ENCODE measurements at regions not wholly inside any gene's neighbourhood (a gene's known extent, or its start where the extent isn't known, plus 50 kb on each side); places are given as distances from the start of the nearest gene placed in this dataset.

DNA sequence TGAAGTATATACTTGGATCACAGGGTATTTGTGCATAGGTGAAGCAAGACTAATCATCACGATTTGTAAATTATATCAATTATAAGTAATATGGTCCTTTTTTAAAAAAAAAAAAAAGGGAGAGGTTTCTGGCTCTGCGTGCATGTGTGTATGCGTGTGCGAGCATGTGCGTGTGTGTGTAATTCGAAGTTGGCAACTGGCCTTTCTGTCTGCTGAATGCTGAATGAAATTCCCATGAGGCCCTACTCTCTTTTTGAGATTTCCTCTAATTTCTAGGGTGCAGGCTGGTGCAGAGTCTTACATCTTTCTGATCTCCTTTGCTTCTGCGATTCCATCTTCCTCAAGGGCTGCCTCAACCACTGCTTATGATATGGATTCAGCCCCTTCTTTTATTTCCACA is 212.2 kb downstream of the URB2 start:
- TF ChIP-seq, protein P1, sequence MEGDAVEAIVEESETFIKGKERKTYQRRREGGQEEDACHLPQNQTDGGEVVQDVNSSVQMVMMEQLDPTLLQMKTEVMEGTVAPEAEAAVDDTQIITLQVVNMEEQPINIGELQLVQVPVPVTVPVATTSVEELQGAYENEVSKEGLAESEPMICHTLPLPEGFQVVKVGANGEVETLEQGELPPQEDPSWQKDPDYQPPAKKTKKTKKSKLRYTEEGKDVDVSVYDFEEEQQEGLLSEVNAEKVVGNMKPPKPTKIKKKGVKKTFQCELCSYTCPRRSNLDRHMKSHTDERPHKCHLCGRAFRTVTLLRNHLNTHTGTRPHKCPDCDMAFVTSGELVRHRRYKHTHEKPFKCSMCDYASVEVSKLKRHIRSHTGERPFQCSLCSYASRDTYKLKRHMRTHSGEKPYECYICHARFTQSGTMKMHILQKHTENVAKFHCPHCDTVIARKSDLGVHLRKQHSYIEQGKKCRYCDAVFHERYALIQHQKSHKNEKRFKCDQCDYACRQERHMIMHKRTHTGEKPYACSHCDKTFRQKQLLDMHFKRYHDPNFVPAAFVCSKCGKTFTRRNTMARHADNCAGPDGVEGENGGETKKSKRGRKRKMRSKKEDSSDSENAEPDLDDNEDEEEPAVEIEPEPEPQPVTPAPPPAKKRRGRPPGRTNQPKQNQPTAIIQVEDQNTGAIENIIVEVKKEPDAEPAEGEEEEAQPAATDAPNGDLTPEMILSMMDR (IDR thresholded peaks at IDR 0.05) = no peak
- no peak for TF ChIP-seq POLR2A (IDR thresholded peaks at IDR 0.05)

Data from uterus (tissue), 2 donors.